ENCODE measurements at regions not wholly inside any gene's neighbourhood (a gene's known extent, or its start where the extent isn't known, plus 50 kb on each side); places are given as distances from the start of the nearest gene placed in this dataset.

DNA sequence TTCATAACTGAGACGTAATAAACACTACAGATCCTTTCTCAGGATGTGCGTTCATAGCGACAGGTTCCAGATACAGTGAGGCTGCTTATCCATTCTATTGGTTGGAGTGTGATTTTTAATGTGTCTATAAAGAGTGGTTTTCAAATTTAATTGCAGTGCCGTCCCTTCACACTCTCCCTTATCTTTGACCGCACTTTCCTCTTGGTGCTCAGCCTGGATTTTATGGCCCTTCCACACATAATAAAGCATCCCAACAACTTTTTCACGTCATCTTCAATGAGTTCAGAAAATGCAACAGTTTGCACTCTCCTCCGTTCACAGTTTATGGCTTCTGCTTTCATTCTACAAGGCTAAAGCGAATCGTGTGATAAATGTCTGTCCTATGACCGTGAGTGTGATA, 1209.9 kb downstream of the BCL11B start:
- H3K4me1 Mint-ChIP-seq (ENCODE audit: low read depth), result no peaks in the 10 kb centered on the region
- no peak overlapping the region for H3K27ac Mint-ChIP-seq
- no peak overlapping the region for H3K4me3 Mint-ChIP-seq
- H3K27me3 Mint-ChIP-seq (ENCODE audit: low read depth), result no peaks in the 10 kb centered on the region
- H3K9me3 Mint-ChIP-seq, result peaks cover 7% of the 10 kb centered on the region
- H3K36me3 Mint-ChIP-seq (ENCODE audit: low read depth), result no peaks in the 10 kb centered on the region

DNA sequence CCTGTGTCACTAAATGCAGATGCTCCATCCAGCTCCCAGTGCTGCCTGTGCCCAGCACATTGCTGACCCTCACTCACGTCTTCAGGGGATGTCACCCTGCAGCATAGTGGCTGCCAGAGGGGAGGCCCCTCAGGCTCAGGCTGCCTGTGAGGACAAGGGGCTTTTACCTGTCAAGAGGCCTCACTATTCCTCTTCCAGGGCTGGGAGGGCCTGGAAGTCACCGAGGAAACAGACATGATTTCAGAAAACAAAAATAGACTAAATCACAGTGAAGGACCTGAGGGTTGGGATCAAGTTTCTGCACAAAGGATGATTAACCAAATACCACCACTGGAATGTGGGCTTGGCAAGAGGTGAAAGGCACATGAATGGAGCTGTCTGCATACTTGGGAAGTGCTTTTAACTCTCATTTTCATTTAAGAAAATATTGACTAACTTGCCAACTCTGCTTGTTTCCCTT, 1202.3 kb downstream of the BCL11B start:
- Mint-ChIP-seq H3K27ac (no peak overlapping the region), H3K9me3 (no peaks in the 10 kb centered on the region), H3K36me3 (ENCODE audit: low read depth) (no peaks in the 10 kb centered on the region), H3K4me1 (ENCODE audit: low read depth) (no peaks in the 10 kb centered on the region), H3K4me3 (no peak overlapping the region), H3K27me3 (ENCODE audit: low read depth) (no peaks in the 10 kb centered on the region)

DNA sequence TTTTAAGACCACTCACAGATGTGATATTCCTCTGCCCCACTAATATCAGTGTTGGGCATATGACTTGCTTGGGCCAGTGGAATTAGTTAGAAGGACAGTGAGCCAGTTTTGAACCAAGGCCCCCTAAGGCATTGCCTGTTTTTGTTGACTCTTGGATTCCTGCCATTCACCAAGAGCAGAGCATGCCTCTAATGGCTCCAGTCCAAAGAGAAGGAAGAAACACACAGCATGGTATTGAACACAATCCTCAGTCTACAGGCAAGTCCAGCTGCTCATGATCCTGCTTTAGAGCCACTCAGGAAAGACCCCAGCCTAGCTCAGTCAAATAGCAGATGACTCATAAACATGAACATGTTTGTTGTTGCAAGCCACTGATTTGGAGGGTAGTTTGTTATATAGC, 1201.5 kb downstream of the BCL11B start:
- Mint-ChIP-seq H3K4me3 (no peak overlapping the region), H3K9me3 (no peaks in the 10 kb centered on the region), H3K36me3 (ENCODE audit: low read depth) (no peaks in the 10 kb centered on the region), H3K27me3 (ENCODE audit: low read depth) (no peaks in the 10 kb centered on the region), H3K4me1 (ENCODE audit: low read depth) (no peaks in the 10 kb centered on the region), H3K27ac (no peak overlapping the region)

DNA sequence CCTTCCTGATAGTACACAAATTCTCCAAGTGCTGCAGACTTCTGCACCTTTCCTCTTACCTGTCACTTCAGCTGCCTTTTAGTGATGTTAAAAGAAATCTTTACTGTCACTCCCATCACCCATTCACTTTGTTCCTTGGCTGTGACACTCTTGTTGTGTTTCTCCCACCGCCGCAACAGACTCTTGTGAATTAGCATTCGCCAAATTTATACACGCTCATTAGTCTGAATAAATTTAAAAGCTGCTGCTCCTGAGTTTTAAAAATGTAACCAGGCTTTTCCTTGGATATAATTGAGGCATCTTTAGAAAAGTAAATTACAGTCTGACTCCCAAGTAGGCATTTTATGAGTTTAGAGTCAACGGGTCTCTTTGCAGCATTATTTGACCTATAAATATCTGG, 1197.9 kb downstream of the BCL11B start:
- Mint-ChIP-seq H3K4me1 (ENCODE audit: low read depth) (no peaks in the 10 kb centered on the region), H3K27me3 (ENCODE audit: low read depth) (no peaks in the 10 kb centered on the region), H3K27ac (no peak overlapping the region), H3K36me3 (ENCODE audit: low read depth) (no peaks in the 10 kb centered on the region), H3K4me3 (no peak overlapping the region), H3K9me3 (no peaks in the 10 kb centered on the region)

DNA sequence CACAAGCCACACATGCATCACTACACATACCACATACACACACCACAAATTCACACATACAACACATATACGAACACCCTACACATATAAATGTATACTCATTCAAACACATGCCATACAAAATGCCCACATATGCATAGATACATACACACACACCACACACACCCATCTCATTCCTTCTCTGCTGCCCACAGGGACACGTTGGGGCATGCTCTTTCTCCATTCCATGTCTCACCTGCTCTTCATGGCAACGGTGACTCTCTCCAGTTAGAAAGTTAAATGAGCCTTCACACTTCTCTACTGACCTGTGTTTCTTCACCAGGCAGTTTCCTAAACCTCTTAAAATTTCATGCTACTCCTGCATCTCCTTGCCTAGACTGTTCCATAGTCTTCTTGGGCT, 1194.8 kb downstream of the BCL11B start:
- no peak overlapping the region for H3K4me3 Mint-ChIP-seq
- H3K36me3 Mint-ChIP-seq (ENCODE audit: low read depth), result no peaks in the 10 kb centered on the region
- no peaks in the 10 kb centered on the region for H3K27me3 Mint-ChIP-seq (ENCODE audit: low read depth)
- H3K9me3 Mint-ChIP-seq, result no peaks in the 10 kb centered on the region
- H3K27ac Mint-ChIP-seq, result no peak overlapping the region
- H3K4me1 Mint-ChIP-seq (ENCODE audit: low read depth), result peaks cover 2% of the 10 kb centered on the region

DNA sequence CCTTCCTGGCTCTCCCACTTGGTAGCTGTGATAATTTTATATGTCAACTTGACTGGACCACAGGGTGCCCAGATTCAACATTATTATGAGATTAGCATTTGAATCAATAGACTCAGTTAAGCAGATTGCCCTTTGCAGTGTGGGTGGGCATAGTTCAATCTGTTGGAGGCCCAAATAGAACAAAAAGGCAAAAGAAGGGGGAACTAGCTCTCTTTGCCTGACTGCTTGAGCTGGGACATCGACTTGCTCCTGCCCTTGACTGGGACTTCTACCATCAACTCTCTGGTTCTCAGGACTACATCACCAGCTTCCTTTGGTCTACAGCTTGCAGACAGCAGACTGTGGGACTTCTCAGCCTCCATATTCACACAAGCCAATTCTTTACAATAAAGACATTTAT, 1189.2 kb downstream of the BCL11B start:
- H3K27ac Mint-ChIP-seq, result no peak overlapping the region
- no peak overlapping the region for H3K4me3 Mint-ChIP-seq
- no peaks in the 10 kb centered on the region for H3K27me3 Mint-ChIP-seq (ENCODE audit: low read depth)
- H3K4me1 Mint-ChIP-seq (ENCODE audit: low read depth), result peaks cover 2% of the 10 kb centered on the region
- H3K9me3 Mint-ChIP-seq, result peaks cover 9% of the 10 kb centered on the region
- peaks cover 2% of the 10 kb centered on the region for H3K36me3 Mint-ChIP-seq (ENCODE audit: low read depth)

DNA sequence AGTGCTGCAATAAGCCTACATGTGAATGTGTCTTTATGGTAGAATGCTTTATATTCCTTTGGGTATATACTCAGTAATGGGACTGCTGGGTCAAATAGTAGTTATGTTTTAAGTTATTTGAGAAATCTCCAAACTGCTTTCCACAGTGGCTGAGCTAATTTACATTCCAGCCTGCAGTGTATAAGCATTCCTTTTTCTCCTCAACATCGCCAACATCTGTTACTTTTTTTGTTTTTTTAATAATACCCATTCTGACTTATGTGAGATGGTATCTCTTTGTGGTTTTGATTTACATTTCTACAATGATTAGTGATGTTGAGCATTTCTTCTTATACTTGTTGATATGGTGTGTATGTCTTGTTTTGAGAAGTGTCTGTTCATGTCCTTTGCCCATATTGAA, 1186.2 kb downstream of the BCL11B start:
- Mint-ChIP-seq H3K27ac (no peak overlapping the region), H3K9me3 (peaks cover 9% of the 10 kb centered on the region), H3K36me3 (ENCODE audit: low read depth) (peaks cover 2% of the 10 kb centered on the region), H3K4me1 (ENCODE audit: low read depth) (no peaks in the 10 kb centered on the region), H3K4me3 (no peak overlapping the region), H3K27me3 (ENCODE audit: low read depth) (no peaks in the 10 kb centered on the region)

DNA sequence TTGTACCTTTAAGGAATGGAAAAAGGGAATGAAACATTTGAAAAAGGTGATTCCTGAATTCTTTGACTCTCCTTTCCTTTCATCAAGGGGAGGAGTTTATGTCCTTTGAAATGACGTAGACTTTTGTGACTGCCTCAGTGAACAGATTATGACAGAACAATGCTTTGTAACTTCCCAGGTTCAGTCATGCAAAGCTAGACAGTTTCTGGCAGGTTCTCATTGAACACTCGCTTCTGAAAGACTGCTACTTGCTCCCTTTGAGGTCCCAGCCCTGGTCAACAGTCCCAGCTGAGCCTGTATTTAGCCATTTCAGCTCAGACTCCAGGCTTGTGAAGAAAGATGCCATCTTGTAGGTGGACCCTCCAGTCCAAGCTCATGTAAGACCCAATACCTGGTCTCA, 1178.9 kb downstream of the BCL11B start:
- H3K27ac Mint-ChIP-seq, result no peak overlapping the region
- H3K27me3 Mint-ChIP-seq (ENCODE audit: low read depth), result no peaks in the 10 kb centered on the region
- H3K36me3 Mint-ChIP-seq (ENCODE audit: low read depth), result no peaks in the 10 kb centered on the region
- H3K4me1 Mint-ChIP-seq (ENCODE audit: low read depth), result no peaks in the 10 kb centered on the region
- H3K4me3 Mint-ChIP-seq, result no peak overlapping the region
- peaks cover 10% of the 10 kb centered on the region for H3K9me3 Mint-ChIP-seq

DNA sequence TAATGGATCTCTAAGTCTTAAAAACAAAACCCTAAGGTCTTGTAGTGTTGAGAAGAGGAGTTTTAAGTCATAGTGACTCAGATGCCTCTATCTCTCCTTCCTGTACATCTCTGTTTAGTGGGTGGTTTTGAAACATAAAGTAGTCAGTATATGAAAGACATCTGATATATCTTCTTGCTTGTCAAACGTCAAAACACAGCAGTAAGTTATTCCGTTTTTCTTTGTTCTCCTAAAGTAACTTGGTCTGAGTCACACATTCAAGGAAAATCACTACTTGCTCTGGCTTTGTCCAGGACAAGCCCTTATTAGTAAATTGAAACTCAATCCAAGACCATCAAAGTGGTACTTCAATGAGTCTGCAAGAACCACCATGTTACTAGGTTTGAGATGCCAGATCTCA, 1172.5 kb downstream of the BCL11B start:
- H3K4me1 Mint-ChIP-seq (ENCODE audit: low read depth), result peaks cover 13% of the 10 kb centered on the region
- no peak overlapping the region for H3K27ac Mint-ChIP-seq
- no peaks in the 10 kb centered on the region for H3K27me3 Mint-ChIP-seq (ENCODE audit: low read depth)
- peaks cover 15% of the 10 kb centered on the region for H3K9me3 Mint-ChIP-seq
- no peak overlapping the region for H3K4me3 Mint-ChIP-seq
- no peaks in the 10 kb centered on the region for H3K36me3 Mint-ChIP-seq (ENCODE audit: low read depth)

DNA sequence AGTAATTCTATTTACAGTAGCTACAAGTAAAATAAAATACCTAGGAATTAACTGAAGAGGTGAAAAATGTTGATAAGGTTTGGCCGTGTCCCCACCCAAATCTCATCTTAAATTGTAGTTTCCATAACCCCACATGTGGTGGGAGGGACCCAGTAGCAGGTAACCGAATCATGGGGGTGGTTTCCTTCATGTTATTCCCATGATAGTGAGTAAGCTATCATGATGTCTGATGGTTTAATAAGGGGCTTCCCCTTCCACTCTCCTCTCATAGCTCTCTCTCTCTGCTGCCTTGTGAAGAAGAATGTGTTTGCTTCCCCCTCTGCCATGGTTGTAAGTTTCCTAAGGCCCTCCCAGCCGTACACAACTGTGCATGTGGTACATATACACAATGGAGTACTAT, 1170.7 kb downstream of the BCL11B start:
- Mint-ChIP-seq H3K27me3 (ENCODE audit: low read depth) (no peaks in the 10 kb centered on the region), H3K9me3 (peaks cover 14% of the 10 kb centered on the region), H3K27ac (no peak overlapping the region), H3K36me3 (ENCODE audit: low read depth) (no peaks in the 10 kb centered on the region), H3K4me3 (no peak overlapping the region), H3K4me1 (ENCODE audit: low read depth) (peaks cover 13% of the 10 kb centered on the region)

DNA sequence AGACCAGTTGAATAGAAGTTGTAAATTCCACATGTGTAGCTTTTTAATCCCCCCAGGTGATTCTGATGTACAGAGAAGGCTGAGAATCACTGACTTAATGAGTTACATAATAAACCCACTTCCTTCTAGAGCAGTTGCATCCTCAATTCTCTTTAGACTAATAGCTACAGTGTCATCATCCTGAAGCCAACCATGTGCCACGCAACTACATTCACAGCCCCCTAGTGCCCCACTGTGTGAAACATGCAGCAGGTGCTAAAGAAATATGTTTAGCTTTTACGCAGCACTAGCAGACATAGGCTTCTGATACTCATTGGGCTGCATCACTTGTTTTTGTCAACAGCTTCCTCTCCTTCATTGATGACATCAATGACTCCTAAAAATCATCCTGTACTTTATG, 1168.3 kb downstream of the BCL11B start:
- Mint-ChIP-seq H3K27ac (no peak overlapping the region), H3K27me3 (ENCODE audit: low read depth) (no peaks in the 10 kb centered on the region), H3K4me1 (ENCODE audit: low read depth) (peaks cover 8% of the 10 kb centered on the region), H3K36me3 (ENCODE audit: low read depth) (no peaks in the 10 kb centered on the region), H3K9me3 (peaks cover 3% of the 10 kb centered on the region), H3K4me3 (no peak overlapping the region)

DNA sequence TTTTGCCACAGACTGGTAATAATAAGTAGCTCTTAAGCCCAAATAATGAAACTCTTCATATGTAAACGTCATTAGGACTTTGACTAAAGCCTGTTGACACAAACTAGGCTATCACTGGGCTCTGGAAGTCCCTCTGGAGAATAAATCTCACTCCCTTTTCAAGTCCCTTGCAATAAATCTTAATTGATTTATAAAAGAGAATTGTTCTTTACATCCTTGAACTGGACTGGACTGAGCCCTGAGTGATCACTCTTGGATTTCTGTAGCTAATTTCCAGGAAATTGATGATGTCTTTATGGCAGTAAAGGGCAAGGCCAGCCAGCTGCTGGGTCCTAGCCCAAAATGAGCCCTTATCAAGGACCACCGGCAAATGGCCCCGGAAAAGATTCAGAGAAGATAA, 1162.7 kb downstream of the BCL11B start:
- Mint-ChIP-seq H3K9me3 (no peaks in the 10 kb centered on the region), H3K27ac (no peak overlapping the region), H3K36me3 (ENCODE audit: low read depth) (no peaks in the 10 kb centered on the region), H3K4me3 (no peak overlapping the region), H3K27me3 (ENCODE audit: low read depth) (no peaks in the 10 kb centered on the region), H3K4me1 (ENCODE audit: low read depth) (no peaks in the 10 kb centered on the region)

DNA sequence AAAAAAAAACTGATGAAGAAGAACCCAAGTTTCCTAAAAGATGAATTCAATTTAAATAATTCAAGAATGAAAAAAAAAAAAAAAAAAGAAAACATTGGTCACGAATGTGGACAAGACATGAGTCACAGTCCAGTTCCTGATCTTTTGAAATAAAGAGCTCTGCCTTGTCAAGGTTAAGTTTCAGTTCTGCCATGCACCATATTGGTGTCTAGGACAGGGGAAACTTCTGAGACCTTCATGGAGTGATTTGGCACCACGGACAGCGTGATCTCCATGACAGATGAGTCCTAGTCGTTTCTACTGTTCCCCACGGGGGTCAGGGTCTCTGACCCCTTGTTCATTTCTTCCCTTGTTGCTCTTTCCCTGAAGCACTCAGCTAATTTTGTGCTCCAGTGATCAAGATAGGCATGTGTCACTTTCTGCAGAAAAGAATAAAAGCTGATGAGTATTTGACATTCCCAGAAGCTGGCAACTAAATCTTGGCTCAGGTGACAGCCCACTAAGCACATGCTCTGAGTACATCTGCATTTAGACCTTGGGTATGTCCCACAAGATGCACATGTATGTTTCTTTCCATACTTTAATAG, 1159.7 kb downstream of the BCL11B start:
- Mint-ChIP-seq H3K27me3 (ENCODE audit: low read depth) (no peaks in the 10 kb centered on the region), H3K27ac (no peak overlapping the region)

DNA sequence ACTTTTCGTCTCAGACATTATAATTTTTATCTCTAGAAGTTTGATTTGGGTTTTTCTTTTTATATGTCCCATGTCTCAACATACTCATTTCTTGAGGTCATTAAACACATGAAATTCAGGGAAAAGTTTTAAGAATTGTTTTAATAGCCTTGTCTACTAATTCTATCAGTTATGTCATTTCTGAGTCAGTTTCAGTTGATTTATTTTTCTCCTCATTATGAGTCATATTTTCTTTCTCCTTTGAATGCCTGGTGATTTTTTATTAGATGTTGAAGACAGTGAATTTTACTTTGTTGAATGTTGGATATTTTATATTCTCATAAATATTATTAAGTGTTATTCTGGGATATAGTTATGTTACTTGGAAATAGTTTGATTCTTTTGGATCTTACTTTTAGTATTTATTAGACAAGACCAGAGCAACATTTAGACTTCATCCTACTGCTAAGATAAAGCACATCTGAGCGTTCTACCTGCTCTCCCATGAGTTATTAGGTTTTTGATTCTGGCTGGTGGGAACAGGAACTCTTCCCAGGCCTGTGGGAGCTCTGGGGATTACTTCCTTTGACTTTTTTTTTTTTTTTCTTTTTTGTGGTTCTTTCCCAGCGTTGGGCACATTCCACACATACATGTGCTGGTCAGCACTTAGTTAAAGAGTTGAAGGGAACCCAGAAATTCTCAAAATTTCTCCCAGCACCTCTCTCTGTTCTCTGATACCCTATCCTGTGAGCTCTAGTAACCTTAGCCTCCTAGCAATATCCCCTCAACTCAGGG, 1157.7 kb downstream of the BCL11B start:
- H3K27ac Mint-ChIP-seq, result no peak overlapping the region

More for the DNA sequence above, 1159.7 kb downstream of the BCL11B start:
- Mint-ChIP-seq H3K9me3 (no peaks in the 10 kb centered on the region), H3K4me1 (ENCODE audit: low read depth) (peaks cover 3% of the 10 kb centered on the region), H3K4me3 (no peak overlapping the region), H3K36me3 (ENCODE audit: low read depth) (no peaks in the 10 kb centered on the region)

DNA sequence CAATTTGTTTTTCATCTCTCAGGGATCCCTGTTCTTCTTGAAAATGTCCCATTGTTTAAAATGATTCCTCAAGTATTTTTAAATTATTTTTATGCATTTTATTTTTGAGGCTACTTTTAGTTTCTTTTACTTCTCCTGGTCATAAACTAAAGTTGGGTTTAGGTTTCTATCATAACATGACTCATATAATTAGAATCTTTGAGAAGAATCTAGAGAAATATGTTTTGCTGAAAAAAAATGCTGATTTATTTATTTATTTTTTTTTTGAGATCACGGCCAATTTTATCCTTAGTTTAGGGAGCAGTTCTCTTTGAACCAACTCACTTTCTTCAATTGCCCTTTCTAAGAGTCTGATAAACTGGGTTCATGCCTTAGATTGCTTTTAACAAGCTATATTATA, 1157.1 kb downstream of the BCL11B start:
- peaks cover 3% of the 10 kb centered on the region for H3K4me1 Mint-ChIP-seq (ENCODE audit: low read depth)
- no peak overlapping the region for H3K27ac Mint-ChIP-seq
- no peaks in the 10 kb centered on the region for H3K36me3 Mint-ChIP-seq (ENCODE audit: low read depth)
- no peak overlapping the region for H3K4me3 Mint-ChIP-seq
- no peaks in the 10 kb centered on the region for H3K9me3 Mint-ChIP-seq
- no peaks in the 10 kb centered on the region for H3K27me3 Mint-ChIP-seq (ENCODE audit: low read depth)

More for the DNA sequence above, 1157.7 kb downstream of the BCL11B start:
- Mint-ChIP-seq H3K4me1 (ENCODE audit: low read depth) (peaks cover 3% of the 10 kb centered on the region), H3K4me3 (no peak overlapping the region), H3K9me3 (no peaks in the 10 kb centered on the region), H3K27me3 (ENCODE audit: low read depth) (no peaks in the 10 kb centered on the region), H3K36me3 (ENCODE audit: low read depth) (no peaks in the 10 kb centered on the region)

Measured in T-helper 1 cell treated with Interleukin-12 subunit alpha and Interleukin-12 subunit beta and Interleukin-4 antibody, amounts not matched to agents 30 μg/mL and 1 μg/mL, for 36 hours (primary cell).